IPS-15b (cell line): ENCODE measurements at regions not wholly inside any gene's neighbourhood (a gene's known extent, or its start where the extent isn't known, plus 50 kb on each side); places are given as distances from the start of the nearest gene placed in this dataset.

Source experiments
- H3K27me3 ChIP-seq: one replicate; pipeline ENCODE4 v1.6.1; 2013; ENCODE audit warnings: low read length; ENCODE audit not compliant: control insufficient read depth, insufficient read depth
- H3K36me3 ChIP-seq: one replicate; pipeline ENCODE4 v1.6.1; 2013; ENCODE audit warnings: low read length; ENCODE audit not compliant: control insufficient read depth, insufficient read depth
- H3K4me1 ChIP-seq: one replicate; pipeline ENCODE4 v1.6.1; 2013; ENCODE audit warnings: mild to moderate bottlenecking, low read length; ENCODE audit not compliant: control insufficient read depth, insufficient read depth
- H3K4me3 ChIP-seq: one replicate; pipeline ENCODE4 v1.5.1; 2013; ENCODE audit warnings: low read depth, low read length
- H3K9ac ChIP-seq: one replicate; pipeline ENCODE4 v1.6.1; 2013; ENCODE audit warnings: low read depth, mild to moderate bottlenecking, low read length
- H3K9me3 ChIP-seq: one replicate; pipeline ENCODE4 v1.6.1; 2013; ENCODE audit warnings: mild to moderate bottlenecking, low read length; ENCODE audit not compliant: control insufficient read depth, insufficient read depth

DNA sequence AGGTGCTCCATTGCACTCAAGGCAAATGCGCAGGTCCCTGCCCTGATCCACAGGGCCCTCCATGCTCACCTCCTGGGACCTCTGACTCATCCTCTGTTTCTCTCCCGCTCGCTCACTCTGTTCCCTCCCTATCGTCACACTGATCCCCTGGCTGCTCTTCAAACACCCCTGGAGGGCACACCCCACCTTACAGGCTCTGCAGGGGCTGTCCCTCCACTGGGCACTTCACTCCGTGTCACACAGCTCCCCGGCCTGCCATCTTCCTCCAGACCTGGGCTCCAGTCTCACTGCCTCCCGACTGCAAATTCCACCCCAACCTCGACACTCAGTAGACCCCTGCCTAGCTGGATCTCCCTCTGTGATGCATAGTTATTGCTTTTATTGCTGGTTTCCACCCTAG, 91.5 kb upstream of the PRDM11 start:
- Histone ChIP-seq H3K4me3 (no peak overlapping the region), H3K9me3 (no peaks in the 10 kb centered on the region), H3K27me3 (no peaks in the 10 kb centered on the region), H3K36me3 (no peaks in the 10 kb centered on the region), H3K9ac (no peak overlapping the region), H3K4me1 (peaks cover 7% of the 10 kb centered on the region)

DNA sequence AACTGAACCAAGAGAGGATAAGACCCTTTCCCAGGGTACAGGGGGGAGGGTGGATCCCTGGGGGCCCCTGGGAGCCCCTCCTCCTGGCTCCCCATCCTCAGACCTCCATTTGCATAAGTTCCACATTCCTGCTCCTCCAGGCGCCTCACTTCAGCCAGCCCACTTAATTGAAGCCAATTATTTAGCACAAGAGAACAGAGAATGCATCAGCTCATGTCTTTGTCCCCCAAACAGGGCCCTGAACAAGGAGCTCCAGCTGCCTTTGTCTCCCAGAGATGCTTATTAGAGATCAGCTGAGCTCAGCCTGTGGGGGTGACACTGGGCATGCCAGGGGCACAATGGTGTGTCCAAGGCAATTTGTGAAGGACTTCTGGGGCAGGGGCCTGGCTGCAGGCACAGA, 89.9 kb upstream of the PRDM11 start:
- H3K36me3 ChIP-seq, result no peaks in the 10 kb centered on the region
- H3K9me3 ChIP-seq, result no peaks in the 10 kb centered on the region
- H3K4me3 ChIP-seq, result no peak overlapping the region
- no peaks in the 10 kb centered on the region for H3K27me3 ChIP-seq
- no peak overlapping the region for H3K9ac ChIP-seq
- peaks cover 7% of the 10 kb centered on the region for H3K4me1 ChIP-seq

DNA sequence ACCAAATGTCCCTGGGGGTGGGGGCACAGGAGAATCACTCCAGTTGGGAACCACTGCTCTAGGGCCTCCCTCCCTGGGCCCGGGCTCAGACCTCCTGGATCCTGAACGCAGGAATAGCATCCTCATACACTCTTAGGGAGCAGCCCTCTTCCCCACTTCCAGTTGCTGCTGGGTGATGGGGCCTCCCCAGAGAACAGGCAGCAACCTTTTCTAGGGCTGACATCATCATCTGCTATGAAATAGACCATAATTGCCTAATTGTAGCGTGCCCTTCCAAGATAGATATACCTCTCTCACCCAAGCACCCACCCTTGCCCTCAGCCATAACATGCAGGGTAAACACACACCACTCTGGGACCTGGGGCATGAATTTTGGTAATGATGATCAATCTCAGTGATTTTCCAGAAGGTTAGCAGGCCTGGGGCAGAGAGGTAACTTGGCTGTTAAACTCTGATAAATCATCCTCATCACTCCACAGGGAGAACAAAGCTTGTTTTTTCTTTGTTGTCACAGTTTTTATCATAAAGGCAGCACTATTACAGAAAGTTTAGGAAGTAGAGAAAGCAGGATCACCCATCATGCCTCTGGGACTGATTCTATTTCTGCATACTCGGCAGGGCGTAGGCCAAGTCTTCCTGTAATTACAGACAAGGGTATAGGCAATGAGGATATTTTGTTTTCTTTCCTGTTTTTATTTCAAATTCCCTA, 88.3 kb upstream of the PRDM11 start:
- Histone ChIP-seq H3K27me3 (no peaks in the 10 kb centered on the region), H3K4me3 (no peak overlapping the region), H3K36me3 (no peaks in the 10 kb centered on the region), H3K9ac (no peak overlapping the region), H3K9me3 (no peaks in the 10 kb centered on the region), H3K4me1 (peaks cover 7% of the 10 kb centered on the region)

DNA sequence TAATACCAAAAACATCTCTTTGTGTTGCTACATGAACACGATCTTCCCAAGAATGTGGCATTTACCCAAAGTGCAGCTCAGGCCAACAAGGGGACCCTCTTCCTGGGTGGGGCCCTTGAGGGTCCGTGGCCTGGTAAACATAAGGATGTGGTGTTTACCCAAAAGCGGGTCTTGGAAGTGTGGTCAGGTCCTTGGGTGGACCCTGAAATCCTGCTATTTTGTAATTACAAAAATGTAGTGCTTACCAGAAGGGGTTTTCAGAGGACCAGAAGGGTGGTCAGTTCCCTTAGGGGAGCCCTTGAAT, 87.8 kb upstream of the PRDM11 start:
- Histone ChIP-seq H3K36me3 (no peaks in the 10 kb centered on the region), H3K9ac (no peak overlapping the region), H3K4me1 (peaks cover 7% of the 10 kb centered on the region), H3K27me3 (no peaks in the 10 kb centered on the region), H3K9me3 (no peaks in the 10 kb centered on the region), H3K4me3 (no peak overlapping the region)

DNA sequence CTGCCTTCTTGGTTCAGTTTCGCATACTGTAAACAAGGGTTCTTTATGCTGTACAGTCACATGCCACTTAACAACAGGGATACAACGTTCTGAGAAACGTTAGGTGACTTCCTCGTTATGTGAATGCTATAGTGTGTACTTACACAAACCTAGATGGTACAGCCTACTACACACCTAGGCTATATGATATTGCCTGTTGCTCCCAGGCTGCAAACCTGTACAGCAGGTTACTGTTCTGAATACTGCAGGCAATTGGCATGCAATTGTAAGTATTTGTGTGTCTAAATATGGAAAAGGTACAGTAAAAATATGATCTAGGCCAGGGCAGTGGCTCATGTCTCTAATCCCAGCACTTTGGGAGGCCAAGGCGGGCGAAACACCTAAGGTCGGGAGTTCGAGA, 85.7 kb upstream of the PRDM11 start:
- Histone ChIP-seq H3K27me3 (no peaks in the 10 kb centered on the region), H3K4me3 (no peak overlapping the region), H3K36me3 (no peaks in the 10 kb centered on the region), H3K9me3 (no peaks in the 10 kb centered on the region), H3K9ac (no peak overlapping the region), H3K4me1 (peaks cover 7% of the 10 kb centered on the region)

DNA sequence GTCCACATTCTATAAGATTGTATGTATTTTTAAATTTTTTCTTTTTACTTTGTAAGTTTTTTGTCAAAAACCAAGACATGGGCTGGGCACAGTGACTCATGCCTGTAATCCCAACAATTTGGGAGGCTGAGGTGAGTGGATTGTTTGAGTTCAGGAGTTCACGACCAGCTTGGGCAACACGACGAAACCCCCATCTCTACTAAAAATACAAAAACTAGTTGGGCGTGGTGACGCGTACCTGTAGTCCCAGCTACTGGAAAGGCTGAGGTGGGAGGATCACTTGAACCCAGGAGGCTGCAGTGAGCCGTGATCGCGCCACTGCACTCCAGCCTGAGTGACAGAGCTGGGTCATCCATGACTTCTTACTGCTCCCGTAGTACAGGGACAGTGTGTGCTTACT, 84.8 kb upstream of the PRDM11 start:
- Histone ChIP-seq H3K4me3 (no peak overlapping the region), H3K27me3 (no peaks in the 10 kb centered on the region), H3K9me3 (no peaks in the 10 kb centered on the region), H3K9ac (no peak overlapping the region), H3K36me3 (no peaks in the 10 kb centered on the region), H3K4me1 (peaks cover 4% of the 10 kb centered on the region)

DNA sequence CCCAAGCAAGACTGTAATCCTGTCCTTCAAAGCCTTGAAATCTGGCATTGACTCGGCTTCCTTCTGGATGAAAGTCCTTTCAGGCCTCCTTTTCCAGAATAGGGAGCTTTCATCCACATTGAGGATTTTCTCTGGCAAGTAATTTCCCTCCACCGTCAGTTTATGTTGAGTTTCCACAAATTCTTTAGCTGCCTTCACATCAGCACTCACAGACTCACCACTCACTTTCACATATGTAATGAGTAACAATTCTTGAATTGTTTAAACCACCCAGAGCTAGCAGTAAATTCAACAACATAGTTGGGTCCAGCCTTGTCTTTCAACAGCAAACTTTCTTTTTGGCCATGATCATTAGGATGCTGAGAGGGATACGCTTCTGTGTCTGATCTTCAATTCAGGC, 84.3 kb upstream of the PRDM11 start:
- Histone ChIP-seq H3K36me3 (no peaks in the 10 kb centered on the region), H3K9me3 (no peaks in the 10 kb centered on the region), H3K9ac (no peak overlapping the region), H3K4me1 (no peaks in the 10 kb centered on the region), H3K4me3 (no peak overlapping the region), H3K27me3 (no peaks in the 10 kb centered on the region)

DNA sequence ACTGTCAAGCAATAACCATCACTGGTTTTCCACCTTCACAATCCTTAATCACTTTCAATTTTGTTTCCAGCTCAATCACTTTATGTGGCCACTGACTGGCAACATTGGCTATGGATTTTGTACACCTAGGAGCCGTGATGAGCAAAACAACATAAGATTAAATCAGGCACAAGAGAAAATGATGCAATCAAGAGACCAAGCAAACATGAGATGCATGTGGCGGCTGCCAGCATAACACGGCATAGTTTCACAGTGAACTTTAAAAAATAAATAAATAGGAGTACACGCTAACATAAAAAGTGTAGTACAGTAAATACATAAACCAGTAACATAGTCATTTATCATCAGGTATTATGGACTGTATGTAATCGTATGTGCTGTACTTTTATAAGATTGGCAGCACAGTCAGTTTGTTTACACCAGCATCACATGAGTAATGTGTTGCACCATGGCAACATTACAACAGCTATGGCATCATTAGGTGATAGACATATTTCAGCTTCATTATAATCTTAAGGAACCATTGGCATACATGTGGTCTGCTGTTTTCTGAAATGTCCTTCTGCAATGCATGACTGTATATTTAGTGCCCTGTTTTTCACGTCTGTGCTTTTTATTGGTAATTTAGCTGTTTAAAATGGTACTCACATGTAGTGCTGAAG, 83.3 kb upstream of the PRDM11 start:
- Histone ChIP-seq H3K9ac (no peak overlapping the region), H3K36me3 (no peaks in the 10 kb centered on the region), H3K9me3 (no peaks in the 10 kb centered on the region), H3K4me3 (no peak overlapping the region), H3K27me3 (no peaks in the 10 kb centered on the region), H3K4me1 (no peaks in the 10 kb centered on the region)

DNA sequence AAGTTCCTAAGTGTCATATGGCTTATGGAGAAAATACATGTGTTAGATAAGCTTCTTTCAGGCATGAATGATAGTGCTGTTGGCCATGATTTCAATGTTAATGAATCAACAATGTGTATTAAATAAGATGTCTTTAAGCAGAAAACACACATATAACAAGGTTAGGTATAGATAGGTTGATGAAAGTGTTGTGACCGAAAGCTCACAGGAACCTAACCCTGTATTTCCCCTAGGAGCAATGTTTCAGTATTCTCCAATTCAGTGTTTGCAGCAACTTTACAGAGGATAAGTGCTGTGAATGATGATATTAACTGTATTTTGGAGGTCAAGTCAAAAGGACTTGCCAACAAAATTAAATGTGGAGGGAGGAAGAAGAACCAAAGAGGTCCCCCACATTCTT, 82.8 kb upstream of the PRDM11 start:
- H3K4me3 ChIP-seq, result no peak overlapping the region
- H3K27me3 ChIP-seq, result no peaks in the 10 kb centered on the region
- H3K9ac ChIP-seq, result no peak overlapping the region
- H3K9me3 ChIP-seq, result no peaks in the 10 kb centered on the region
- no peaks in the 10 kb centered on the region for H3K4me1 ChIP-seq
- no peaks in the 10 kb centered on the region for H3K36me3 ChIP-seq

DNA sequence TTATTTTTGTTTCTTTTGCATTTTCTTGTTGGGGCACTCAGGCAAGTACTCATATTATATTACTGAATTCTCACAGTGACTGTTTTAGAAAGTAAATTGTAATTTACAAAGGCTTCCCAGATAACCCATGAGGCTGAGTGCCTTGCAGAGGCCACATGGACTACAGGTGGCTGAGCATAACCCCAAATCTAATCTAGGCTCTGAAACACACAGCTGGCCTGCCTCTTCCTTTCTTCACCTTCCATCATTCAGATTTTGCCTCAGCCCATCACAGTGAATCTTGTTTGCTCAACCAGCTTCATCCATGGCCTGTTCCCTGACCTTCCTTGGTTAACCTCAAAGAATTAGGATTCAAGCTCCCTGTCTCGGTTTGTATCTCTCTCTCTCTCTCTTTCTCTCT, 78.5 kb upstream of the PRDM11 start:
- Histone ChIP-seq H3K9ac (no peak overlapping the region), H3K4me1 (no peaks in the 10 kb centered on the region), H3K27me3 (no peaks in the 10 kb centered on the region), H3K9me3 (no peaks in the 10 kb centered on the region), H3K36me3 (no peaks in the 10 kb centered on the region), H3K4me3 (no peak overlapping the region)

DNA sequence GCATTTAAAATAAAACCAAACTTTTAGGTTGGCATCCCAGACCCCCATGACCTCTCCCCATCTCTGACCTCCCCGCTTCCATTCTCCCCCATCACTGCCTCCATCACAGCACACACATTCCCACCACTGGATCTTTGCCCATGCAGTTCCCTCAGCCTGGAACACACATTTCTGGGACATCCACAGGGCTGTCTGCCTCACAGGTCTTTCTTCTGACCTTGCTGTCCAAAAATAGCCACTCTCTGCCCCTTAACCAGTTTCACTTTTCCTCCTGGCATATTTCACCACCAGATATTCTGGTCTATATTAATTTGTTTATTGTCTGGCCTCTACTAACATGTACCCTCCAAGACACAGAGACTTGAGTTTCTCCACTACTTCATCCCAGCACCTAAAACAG, 75.2 kb upstream of the PRDM11 start:
- no peaks in the 10 kb centered on the region for H3K4me1 ChIP-seq
- no peak overlapping the region for H3K9ac ChIP-seq
- H3K27me3 ChIP-seq, result no peaks in the 10 kb centered on the region
- H3K36me3 ChIP-seq, result no peaks in the 10 kb centered on the region
- no peak overlapping the region for H3K4me3 ChIP-seq
- H3K9me3 ChIP-seq, result no peaks in the 10 kb centered on the region

DNA sequence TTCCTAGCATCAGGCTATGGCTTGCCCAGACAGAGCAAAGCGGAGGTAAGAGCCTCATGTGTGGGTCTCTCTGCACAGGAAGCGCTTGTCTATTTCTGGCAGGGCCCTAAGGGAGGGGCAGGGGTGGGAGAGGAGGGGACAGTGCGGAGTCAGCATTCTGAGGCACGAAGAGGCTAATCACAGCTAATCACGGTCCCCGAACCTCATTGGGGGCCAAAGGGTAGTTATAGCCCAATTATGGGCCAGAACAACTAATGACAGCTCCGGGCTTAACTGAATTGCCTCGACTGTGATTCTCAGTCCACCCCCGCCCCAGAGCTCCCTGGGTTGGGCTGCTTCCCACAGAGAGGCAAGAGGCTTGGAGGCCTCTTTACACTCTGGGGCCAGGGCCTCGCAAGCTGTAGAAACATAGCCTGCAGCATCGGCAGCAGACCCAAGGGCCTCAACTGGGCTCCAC, 72.7 kb upstream of the PRDM11 start:
- Histone ChIP-seq H3K27me3 (no peaks in the 10 kb centered on the region), H3K4me1 (no peaks in the 10 kb centered on the region), H3K9ac (no peak overlapping the region), H3K9me3 (no peaks in the 10 kb centered on the region), H3K36me3 (no peaks in the 10 kb centered on the region), H3K4me3 (no peak overlapping the region)
